HG03135 (cell line): ENCODE measurements at regions not wholly inside any gene's neighbourhood (a gene's known extent, or its start where the extent isn't known, plus 50 kb on each side); places are given as distances from the start of the nearest gene placed in this dataset.
"Not testable (repeated sequence)": the region's sequence is repeated elsewhere in the genome, so short reads cannot be mapped to it uniquely, and the experiment has no call there.

Experiments
- ATAC-seq: cut with Tn5 transposase; IDR thresholded peaks from one replicate; pipeline ENCODE4 v1.9.1; 2021; ENCODE audit warnings: mild to moderate bottlenecking, moderate library complexity; ENCODE audit not compliant: unreplicated experiment

DNA sequence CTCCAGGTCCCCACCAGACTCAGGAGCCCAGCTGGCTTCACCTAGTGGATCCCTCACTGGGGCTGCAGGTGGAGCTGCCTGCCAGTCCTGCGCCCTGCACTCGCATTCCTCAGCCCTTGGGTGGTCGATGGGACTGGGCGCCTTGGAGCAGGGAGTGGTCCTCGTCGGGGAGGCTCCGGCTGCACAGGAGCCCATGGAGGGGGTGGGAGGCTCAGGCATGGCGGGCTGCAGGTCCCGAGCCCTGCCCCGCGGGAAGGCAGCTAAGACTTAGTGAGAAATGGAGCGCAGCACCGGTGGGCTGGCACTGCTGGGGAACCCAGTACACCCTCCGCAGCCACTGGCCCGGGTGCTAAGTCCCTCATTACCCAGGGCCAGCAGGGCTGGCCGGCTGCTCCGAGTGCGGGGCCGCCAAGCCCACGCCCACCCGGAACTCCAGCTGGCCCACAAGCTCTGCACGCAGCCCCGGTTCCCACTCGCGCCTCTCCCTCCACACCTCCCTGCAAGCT, 203.4 kb downstream of the DSC3 start:
- not testable (repeated sequence) for ATAC-seq

DNA sequence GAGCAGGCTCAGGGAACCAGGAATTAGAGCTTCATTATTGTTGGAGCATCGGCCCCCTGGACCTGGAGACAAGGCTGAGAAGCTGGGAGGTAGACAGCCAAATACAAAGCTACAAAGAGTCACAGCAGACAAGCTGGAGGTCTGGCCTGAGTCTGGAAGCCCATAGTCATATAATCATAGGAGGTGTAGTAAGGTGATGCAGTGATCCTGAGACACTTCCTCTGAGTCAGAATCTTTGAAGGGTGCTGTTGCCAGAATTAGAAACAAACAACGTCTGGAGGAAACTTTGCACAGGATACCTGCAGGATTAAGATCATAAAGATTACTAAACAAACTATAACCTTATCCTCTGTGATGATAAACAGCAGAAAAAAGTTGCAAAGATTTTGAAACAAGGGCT, 213.8 kb downstream of the DSC3 start:
- ATAC-seq = no peak

DNA sequence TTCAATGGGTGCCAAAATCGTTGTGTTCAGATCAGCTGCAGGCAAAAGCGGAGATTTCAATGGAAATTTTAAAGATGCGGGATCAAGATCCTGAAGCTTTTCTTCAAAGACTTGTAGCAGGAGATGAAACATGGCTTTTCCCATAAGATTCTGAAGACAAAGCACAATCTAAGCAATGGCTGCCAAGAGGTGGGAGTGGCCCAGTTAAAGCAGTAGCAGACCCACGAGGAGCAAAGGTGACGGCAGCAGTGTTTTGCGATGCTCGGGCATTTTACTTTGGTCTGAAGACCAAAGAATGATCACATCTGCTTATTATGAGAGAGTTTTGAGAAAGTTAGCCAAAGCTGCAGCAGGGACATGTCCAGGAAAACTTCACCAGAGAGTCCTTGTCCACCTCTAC, 222.9 kb downstream of the DSC3 start:
- no peak for ATAC-seq

DNA sequence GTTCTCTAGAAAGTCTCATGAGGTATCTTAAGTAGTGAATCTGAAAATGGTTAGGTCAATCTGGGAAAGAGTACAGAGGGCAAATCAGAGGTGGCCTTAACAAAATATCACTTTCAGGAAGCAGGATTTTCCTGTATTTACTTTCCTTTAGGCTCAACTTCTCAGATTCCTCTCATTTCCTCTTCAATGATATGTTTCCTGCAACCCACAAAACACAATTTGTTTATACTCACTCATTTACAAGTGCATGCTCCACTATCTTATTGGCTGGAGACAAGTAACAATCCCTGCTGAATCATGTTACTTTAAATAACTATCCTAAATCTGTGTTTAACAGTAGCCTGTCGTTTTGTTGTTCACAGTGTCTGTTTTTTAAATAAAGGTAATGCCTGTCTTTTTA, 228.1 kb downstream of the DSC3 start:
- no peak for ATAC-seq

DNA sequence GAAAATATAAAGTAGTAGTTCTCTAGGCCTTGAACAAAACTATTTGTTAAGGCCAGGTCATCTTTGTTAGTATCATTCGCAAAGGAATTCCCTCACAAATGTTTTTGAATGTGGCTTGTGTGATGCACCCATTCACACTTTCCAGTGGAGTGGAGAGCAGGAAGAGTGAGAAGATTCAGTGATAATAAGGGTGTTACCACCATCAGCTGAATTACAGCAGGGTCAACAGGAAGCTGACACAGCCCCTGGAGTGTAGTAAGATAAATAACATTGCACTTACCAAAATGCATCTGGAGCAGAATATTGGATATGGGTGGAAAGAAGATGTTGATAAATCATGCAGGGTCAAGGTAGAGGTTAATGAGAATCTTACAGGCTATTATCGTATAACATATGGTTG, 231.0 kb downstream of the DSC3 start:
- ATAC-seq = no peak

DNA sequence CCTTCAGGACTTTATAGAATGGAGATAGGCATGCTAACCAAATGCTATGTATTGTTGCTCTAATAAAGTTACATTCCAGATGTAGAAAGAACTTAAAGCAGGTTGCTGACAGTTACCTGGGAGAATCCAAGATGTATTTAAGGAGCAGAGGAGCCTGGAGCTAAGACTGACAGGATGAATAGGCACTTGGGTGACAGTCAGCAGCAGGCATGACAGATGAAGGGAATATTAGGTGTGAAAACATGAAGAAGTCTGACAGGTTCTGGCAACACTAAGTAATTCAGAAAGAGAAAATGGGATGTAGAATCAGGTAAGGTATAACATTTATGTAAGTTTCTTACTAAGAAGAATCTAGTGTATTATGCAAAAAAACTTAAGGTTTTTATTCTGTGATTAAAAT, 232.0 kb downstream of the DSC3 start:
- no peak for ATAC-seq

DNA sequence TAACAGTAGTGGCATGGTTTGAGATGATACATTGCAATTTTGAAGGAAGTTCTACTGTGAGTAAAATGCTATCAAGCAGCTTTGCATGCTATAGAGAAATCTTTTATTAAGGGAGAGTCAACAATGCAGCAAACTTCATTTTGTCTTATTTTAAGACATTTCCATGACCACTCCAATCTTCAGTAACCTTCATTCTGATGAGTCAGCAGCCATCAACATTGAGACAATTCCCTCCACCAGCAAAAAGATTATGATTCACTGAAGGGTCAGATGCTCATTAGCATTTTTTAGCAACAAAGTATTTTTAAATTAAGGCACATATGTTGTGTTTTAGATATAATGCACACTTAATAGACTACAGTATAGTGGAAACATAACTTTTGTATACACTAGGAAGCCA, 235.7 kb downstream of the DSC3 start:
- no peak for ATAC-seq

DNA sequence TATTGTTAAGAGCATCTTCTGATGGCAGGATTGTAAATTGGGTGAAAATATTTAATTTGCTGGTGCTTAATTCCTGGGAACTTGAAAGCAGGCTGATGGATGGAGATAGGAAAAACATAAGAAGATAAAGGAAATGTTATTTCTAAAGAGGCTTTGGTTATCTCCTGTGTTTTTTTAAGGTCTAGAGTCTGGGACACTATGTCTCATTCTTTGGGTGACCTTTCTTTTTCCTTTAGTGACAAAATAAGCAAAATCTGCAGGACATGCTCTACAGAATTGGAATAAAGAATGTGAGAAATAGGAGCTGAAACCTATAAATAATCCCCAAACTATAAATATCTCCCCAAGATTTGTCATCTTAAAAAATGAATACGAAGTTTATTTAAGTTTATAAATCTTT, 241.7 kb downstream of the DSC3 start:
- no peak for ATAC-seq

DNA sequence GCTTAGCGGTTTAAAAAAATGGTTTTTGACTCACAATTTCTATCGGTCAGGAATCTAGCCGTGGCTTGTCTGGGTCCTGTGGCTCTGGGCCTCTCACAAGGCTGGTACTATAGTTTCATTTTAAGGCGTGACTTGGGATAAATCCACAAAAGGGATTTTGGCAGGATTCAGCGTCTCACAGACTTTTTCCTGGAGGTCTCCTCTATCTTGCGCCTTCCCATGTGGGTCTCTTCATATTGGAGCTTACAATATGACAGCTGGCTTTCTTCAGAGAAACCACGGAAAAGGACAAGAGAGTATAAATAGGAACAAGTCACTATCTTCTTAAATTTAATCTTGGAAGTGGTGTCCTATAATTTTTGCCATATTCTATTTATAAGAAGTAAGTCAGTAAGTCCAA, 250.5 kb downstream of the DSC3 start:
- ATAC-seq = no peak

DNA sequence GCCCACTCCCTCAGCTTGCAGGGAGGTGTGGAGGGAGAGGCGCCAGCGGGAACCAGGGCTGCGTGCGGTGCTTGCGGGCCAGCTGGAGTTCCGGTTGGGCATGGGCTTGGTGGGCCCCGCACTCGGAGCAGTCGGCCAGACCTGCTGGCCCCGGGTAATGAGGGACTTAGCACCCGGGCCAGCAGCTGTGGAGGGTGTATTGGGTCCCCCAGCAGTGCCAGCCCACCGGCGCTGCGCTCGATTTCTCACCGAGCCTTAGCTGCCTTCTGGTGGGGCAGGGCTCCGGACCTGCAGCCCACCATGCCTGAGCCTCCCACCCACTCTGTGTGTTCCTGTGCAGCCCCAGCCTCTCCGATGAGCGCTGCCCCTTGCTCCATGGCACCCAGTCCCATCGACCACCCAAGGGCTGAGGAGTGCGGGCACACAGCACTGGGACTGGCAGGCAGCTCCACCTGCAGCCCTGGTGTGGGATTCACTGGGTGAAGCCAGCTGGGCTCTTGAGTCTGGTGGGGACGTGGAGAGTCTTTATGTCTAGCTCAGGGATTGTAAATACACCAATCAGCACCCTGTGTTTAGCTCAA, 254.0 kb downstream of the DSC3 start:
- not testable (repeated sequence) for ATAC-seq

DNA sequence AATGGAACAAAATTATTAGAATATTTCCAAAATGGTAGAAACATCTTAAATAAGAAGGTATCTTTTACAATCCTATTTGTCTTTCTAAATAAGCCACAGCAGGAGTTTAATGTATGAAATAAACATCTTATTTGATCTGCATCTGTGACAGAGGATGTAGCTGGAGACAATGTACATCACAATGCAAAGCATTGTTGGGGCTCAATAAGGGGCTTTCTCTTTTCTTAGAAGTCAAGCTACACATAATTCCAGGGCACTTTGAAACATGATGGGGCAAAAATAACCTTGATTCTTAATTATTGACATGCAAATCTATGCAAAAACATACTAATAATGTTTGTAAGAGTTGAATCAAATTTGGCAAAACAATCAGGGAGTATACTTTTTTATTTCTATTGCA, 255.1 kb downstream of the DSC3 start:
- no peak for ATAC-seq

DNA sequence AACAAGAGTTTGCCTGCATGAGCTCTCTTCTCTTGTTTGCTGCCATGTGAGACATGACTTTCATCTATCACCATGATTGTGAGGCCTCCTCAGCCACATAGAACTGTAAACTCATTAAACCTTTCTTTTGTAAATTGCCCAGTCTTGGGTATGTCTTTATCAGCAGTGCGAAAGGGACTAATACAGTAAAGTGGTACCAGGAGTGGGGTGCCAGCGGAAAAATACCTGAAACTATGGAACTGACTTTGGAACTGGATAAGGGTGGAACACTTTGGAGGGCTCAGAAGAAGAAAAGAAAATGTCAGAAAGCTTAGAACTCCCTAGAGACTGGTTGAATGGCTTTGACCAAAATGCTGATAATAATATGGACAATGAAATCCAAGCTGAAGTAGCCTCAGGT, 260.9 kb downstream of the DSC3 start:
- ATAC-seq = no peak

DNA sequence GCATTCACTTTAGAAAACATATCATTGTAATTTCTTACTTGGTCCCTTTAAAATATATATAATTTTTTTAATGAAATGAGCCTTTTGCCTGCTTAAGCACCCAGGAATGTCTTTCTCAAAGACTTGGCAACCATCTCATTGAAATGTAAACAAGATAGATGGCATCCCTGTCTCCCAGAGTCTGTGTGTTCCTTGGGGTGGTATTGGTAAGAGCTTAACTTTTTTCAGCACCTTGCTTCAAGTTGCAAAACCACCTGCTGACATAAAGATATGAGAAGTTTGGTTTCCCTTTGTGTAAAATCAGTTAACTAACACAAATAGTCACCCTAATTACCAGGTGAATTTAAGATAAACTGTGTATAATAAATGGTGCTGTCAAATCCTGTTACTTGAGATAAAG, 266.9 kb downstream of the DSC3 start:
- ATAC-seq = no peak

DNA sequence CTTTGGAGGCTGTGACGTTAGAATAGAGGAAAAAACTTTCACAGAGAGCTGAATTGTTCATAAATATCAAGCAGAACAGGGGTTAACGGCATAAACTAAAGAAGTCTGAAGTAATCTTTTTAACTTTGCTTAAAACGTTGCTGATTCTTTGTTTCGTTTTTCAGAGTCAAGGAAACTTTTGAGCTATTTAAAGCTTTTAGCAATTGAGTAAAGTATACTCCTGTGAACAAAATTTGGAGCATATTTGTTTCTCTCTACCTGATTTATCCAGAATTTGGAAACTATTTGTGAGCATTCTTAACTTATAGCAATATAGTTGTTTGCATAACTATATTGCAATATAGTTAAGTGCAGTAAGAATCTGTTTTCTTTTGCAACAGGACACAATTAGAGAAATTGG, 270.4 kb downstream of the DSC3 start:
- not testable (repeated sequence) for ATAC-seq

DNA sequence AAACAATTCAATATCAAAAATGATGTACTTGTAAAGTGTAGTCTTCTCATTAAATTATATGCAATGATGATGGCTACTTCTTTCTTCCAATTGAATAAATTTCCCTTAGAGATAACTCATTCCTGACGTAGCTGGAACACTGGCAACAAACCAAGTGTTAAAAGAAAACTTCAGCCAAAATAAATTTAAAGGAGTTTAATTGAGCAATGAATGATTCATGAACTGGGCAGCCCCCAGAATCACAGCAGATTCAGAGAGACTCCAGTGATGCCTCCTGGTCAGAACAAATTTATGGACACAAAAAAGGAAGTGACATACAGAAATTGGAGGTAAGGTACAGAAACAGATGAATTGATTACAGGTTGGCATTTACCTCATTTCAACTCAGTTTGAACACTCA, 276.5 kb downstream of the DSC3 start:
- no peak for ATAC-seq

DNA sequence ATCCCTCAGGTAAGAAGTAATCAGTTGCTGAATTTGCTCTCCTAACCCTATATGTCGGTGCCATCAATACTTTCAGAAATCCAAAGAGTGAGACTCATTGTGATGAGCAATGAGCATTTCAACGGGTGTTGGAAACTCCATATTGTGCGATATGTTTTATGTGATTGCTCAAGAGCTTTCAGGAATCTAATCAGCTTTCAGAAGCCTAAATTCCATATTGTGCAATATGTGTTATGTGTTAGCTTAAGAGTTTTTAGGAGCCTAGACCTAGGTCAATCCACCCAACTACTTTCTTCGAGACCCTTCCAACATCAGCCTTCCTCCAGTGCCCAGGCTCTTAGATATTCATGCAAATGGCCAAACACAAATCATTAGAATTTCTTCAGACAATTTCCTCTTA, 277.3 kb downstream of the DSC3 start:
- no peak for ATAC-seq

DNA sequence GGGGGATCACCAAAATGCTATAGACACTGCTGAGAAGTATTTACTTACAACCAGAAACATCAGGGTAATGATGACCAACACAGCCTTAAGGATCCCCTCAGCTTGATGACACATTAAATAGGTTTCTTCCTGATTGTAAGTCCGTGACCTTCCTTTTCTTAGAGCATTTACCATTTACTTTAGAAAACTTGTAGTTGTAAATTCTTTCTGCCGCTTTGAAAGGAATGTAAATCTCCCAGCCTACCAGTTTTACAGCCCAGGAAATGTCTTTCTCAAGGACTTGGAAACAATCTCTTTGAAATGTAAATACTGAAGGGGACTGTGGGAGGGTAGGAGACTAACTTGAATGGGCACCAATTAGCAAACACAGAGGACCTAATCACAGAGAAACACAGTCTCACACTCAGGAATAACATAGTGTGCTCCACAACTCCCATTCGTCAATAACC, 278.6 kb downstream of the DSC3 start:
- no peak for ATAC-seq

DNA sequence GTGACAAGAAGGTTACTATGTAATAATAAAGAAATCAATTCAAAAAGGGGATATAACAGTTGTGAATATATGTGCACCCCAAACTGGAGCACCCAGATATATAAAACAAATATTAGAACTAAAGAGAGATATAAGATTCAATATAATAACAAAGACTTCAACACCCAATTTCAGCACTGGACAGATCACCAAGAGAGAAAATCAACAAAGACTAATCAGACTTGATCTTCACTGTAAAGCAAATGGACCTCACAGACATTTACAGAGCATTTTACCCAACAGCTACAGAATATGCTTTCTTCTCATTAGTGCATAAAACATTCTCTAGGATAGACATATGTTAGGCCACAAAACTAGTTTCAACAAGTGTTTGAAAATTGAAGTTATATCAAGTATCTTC, 287.7 kb downstream of the DSC3 start:
- no peak for ATAC-seq

DNA sequence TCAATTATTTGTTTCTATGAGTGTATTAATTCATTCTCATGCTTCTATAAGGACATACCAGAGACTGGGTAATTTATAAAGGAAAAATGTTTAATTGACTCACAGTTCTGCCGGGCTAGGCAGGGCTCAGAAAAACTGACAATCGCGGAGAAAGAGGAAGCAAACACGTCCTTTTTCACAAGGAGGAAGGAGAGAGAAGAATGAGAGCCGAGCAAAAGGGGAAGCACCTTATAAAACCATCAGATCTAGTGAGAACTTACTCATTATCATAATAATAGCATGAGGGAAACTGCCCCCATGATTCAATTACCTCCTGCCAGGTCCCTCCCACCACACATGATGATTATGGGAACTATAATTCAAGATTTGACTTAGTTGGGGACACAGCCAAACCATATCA, 294.0 kb downstream of the DSC3 start:
- no peak for ATAC-seq

DNA sequence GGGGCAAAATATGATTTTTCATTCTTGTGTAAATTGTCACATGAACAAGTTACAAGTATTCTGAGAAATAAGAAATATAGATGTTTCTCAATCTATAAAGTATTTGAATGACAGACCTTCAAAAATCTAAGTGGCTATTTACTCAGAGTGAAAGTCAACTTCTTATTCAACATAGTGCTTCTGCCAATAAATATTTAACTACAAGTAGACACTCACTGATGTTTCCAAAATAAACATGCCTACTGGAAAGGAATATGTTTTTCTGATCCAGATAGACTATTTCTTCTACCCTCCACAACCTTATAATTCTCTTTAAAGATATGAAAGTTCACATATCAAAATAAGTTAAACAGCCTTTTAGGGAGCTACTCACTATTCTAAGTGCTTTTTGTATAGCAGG, 296.3 kb downstream of the DSC3 start:
- ATAC-seq = no peak

DNA sequence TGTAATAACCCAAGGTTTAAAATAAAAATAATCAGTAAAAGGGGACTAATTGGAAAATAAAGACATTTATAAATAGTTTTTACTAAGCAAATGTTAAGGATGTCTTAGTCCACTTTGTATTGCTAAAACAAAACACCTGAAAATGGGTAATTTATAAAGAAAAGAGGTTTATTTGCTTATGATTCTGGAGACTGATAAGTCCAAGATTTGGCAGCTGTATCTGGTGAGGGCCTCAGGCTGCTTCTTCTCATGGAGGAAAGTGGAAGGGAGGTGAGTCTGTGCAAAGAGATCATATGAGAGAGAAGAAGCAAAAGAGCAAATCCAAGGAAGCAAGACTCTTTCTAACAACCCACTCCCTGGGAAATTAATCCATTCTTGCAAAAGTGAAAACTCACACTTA, 299.5 kb downstream of the DSC3 start:
- no peak for ATAC-seq

DNA sequence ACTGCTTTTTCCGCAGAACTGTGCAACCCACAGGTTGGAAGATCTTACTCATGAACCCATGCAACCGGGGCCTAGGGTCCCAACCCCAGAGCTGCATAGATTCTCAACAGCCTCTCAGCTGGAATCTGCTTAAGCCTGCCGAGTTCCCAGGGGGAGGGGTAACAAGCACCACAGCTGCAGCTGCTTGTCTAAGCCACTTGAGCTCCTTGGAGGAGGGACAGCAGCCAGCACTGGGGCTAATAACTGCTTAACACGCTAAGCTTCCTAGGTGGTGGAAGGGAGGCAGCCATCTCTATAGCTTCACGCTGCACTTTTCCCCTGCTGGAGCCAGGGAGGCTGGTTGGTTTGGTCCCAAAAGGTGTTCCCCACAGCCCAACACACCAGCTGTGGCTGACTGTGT, 311.6 kb downstream of the DSC3 start:
- no peak for ATAC-seq

DNA sequence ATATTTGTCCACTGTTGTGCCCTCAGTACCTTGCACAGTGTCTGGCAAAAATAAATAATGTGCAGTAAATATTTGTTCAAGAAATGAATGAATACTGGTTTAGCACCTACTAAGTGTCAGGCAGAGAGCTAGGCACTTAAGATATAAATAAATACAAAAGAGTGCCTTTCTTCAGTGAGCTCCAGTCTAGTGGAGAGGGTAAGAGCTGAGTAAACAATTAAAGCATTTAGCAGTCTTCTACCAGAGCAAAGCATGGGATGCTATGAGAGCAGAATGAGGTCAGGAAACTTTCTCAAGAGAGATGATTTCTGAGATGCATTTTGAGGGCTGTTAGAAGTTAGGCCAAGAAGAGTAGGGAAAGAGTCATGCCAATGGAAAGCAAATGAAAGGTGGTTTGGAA, 314.7 kb downstream of the DSC3 start:
- ATAC-seq = no peak
